Sigmoid colon (tissue), 6 donors: ENCODE measurements at regions not wholly inside any gene's neighbourhood (a gene's known extent, or its start where the extent isn't known, plus 50 kb on each side); places are given as distances from the start of the nearest gene placed in this dataset.

Experiments used
- DNase-seq: peaks from one replicate; pipeline ENCODE4 v3.0.0-alpha.2; 2019
- H3K27ac ChIP-seq, 4 donors: fragments of 200-600 bp; sonication (generic); one replicate each; pipeline ENCODE4 v1.5.1; 2016 to 2019; ENCODE audit warnings: mild to moderate bottlenecking in 1 of 4
- H3K27me3 ChIP-seq, 3 donors: fragments of 200-600 bp; sonication (generic); one replicate each; pipeline ENCODE4 v1.5.1; 2019; ENCODE audit warnings: mild to moderate bottlenecking in 1 of 3
- H3K36me3 ChIP-seq, 4 donors: fragments of 200-600 bp; sonication (generic); one replicate each; pipeline ENCODE4 v1.5.1; 2016 to 2019
- H3K4me1 ChIP-seq, 4 donors: fragments of 200-600 bp; sonication (generic); one replicate each; pipeline ENCODE4 v1.5.1; 2017 to 2019
- H3K4me3 ChIP-seq, 4 donors: fragments of 200-600 bp; sonication (generic); one replicate each; pipeline ENCODE4 v1.5.1; 2017 to 2019; ENCODE audit warnings: mild to moderate bottlenecking in 2 of 4, moderate library complexity in 1 of 4
- H3K9me3 ChIP-seq, 4 donors: fragments of 200-600 bp in 3 of 4; sonication (generic) in 3 of 4; one replicate each; pipeline versions ENCODE4 v1.5.1 to v1.6.1; 2013 to 2019
- CTCF ChIP-seq, 4 experiments: fragments of 450-650 bp in 3 of 4; fragments of 200-600 bp in 1 of 4; IDR thresholded peaks; one replicate each; pipeline ENCODE4 v1.5.1; 2016 to 2019; ENCODE audit warnings: antibody characterized with exemption in 4 of 4, mild to moderate bottlenecking in 3 of 4, moderate library complexity in 2 of 4
- EP300 ChIP-seq, 4 donors: sonication (generic); formaldehyde crosslinking; IDR thresholded peaks; one replicate each; pipeline ENCODE4 v1.6.1; 2017; ENCODE audit warnings: antibody characterized with exemption in 4 of 4
- POLR2A ChIP-seq, 2 donors: fragments of 450-650 bp; IDR thresholded peaks; one replicate each; pipeline ENCODE4 v1.6.1; 2016; ENCODE audit warnings: antibody characterized with exemption in 2 of 2, mild to moderate bottlenecking in 2 of 2, moderate library complexity in 2 of 2
- POLR2AphosphoS5 ChIP-seq, 4 donors: sonication (generic); formaldehyde crosslinking; IDR thresholded peaks; one replicate each; pipeline ENCODE4 v1.6.1; 2017; ENCODE audit warnings: antibody characterized with exemption in 4 of 4
- WGBS, 2 donors: extraction: QIAGEN DNeasy Blood & Tissue Kit; methylation state at CpG; one replicate each; pipeline ENCODE4 v1.1.7; 2013; 5-methylcytosine and 5-hydroxymethylcytosine counted together
- intact Hi-C: fragments of 100-400 bp; cut with DNase I; formaldehyde crosslinking; loops from one replicate; pipeline ENCODE4 v1.15.1; 2023
- donor health status: healthy with polysubstance abuse.
- donor health status: healthy.

- no peaks in the 10 kb centered on the region for H3K9me3 ChIP-seq
- no peaks in the 10 kb centered on the region for H3K36me3 ChIP-seq
- intact Hi-C loops = no loop called here
- H3K27me3 ChIP-seq = peaks cover 0 to 4% (median 0%) of the 10 kb centered on the region in 3 donors
- no peak for TF ChIP-seq CTCF (IDR thresholded peaks at IDR 0.05)
- no peak for TF ChIP-seq POLR2AphosphoS5 (IDR thresholded peaks at IDR 0.05)
- TF ChIP-seq POLR2A (IDR thresholded peaks at IDR 0.05) = no peak
- TF ChIP-seq EP300 (IDR thresholded peaks at IDR 0.05) = no peak
- H3K4me3 ChIP-seq = no peak overlapping the region
- 94 to 96% methylated on average over 2 of the region's 2 CpGs for WGBS, 2 donors
- H3K4me1 ChIP-seq = peaks cover 0 to 15% (median 8%) of the 10 kb centered on the region in 4 donors
- no peak for DNase-seq
- H3K27ac ChIP-seq = no peak overlapping the region
These were observed 95.8 kb downstream of the TMEM174 start for GRCh38 chr5:73268826-73269225.

GRCh38 chr5:73267766-73268435 lies 94.9 kb downstream of the TMEM174 start:
- Histone ChIP-seq H3K4me3 (no peak overlapping the region), H3K4me1 (peaks cover 0 to 15% (median 8%) of the 10 kb centered on the region in 4 donors), H3K27ac (peak overlapping the region in 3 of 4 donors; percentile 41 to 57 (median 43)), H3K36me3 (no peaks in the 10 kb centered on the region), H3K9me3 (no peaks in the 10 kb centered on the region), H3K27me3 (no peaks in the 10 kb centered on the region)
- no peak for TF ChIP-seq EP300 (IDR thresholded peaks at IDR 0.05)
- no peak for TF ChIP-seq CTCF (IDR thresholded peaks at IDR 0.05)
- TF ChIP-seq POLR2A (IDR thresholded peaks at IDR 0.05) = no peak
- TF ChIP-seq POLR2AphosphoS5 (IDR thresholded peaks at IDR 0.05) = no peak
- DNase-seq = no peak
- WGBS, 2 donors = 74 to 83% methylated on average over 8 of the region's 8 CpGs
- intact Hi-C loops = no loop called here

DNA sequence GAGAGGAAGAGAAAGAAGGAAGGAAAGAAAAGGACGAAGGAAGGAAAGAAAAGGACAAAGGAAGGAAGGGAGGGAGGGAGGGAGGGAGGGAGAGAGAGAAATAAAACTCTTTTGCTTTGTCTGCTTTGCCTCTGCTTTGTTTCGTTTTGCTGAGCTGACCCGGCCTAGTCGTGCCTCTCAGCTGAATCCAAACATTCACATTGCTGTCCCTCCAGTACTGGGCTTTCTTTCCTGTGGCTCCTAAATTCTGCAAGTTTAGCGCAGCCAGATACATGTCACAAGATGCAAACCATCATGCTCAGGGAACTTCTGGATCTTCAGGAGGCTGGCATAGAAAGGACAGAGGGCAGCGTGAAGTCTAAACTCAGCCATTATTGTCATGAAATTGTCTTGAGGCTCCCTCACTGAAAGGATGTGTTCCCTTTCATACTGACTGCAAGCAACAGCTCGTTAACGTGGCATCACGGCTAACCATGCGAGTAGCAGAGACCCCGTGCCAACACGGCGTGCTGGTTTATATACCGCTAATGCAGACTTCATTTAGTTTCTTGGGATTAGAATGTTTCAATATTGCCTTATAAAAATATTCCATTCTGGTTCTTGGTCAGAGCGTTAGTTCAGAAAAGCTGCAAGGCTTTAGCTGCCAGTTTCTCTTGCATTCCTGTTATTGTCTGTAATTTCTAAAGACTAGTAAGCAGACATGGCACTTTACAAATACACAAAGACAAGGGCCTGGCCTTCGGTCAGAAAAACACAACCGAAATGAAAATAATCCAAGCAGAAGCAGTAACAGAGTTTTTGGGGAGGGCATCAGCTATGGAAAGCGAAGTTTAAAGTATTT lies 94.2 kb downstream of the TMEM174 start:
- no peak for DNase-seq
- Histone ChIP-seq H3K27ac (peak overlapping the region; percentile 41 to 57 (median 48)), H3K36me3 (no peaks in the 10 kb centered on the region), H3K9me3 (no peaks in the 10 kb centered on the region), H3K4me1 (peaks cover 0 to 15% (median 8%) of the 10 kb centered on the region in 4 donors), H3K4me3 (peak overlapping the region in 2 of 4 donors; percentile 8 to 14), H3K27me3 (no peaks in the 10 kb centered on the region)
- 58 to 83% methylated on average over 18 of the region's 18 CpGs for WGBS, 2 donors
- intact Hi-C loops = no loop called here
- no peak for TF ChIP-seq POLR2AphosphoS5 (IDR thresholded peaks at IDR 0.05)

DNA sequence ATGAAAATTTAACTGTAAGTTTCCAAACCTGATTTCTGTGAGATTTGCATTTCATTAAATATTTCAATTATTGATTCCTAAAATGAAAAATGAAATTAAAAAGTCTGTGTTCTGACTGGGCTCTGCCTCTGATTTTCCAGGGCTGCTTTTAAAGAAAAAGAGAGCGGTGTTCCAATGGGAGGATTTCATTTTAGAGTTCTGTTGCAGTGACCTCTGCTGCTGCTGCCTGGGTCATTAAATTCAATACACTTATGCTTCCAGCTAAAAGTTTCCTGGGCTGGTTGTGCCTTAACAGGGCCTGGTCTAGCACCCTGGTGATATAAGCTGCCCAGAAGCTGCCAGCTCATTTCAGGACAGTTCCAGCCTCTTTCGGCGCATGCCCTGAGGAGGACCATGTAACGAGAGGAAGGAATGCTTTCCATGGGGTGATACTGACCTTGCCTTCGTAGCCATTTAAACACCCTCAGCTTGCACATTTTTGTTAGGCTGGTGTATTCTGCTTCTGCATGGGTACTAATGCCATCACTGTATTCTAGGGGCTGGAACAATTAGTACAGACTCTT lies 93.3 kb downstream of the TMEM174 start:
- peaks cover 0 to 15% (median 8%) of the 10 kb centered on the region in 4 donors for H3K4me1 ChIP-seq
- no peak overlapping the region for H3K4me3 ChIP-seq
- no peaks in the 10 kb centered on the region for H3K27me3 ChIP-seq
- no peaks in the 10 kb centered on the region for H3K9me3 ChIP-seq
- TF ChIP-seq POLR2AphosphoS5 (IDR thresholded peaks at IDR 0.05) (no peak), EP300 (IDR thresholded peaks at IDR 0.05) (no peak), CTCF (IDR thresholded peaks at IDR 0.05) (no peak), POLR2A (IDR thresholded peaks at IDR 0.05) (no peak)
- H3K27ac ChIP-seq = peak overlapping the region; percentile 41 to 57 (median 48)
- 93% methylated on average over 5 of the region's 5 CpGs for WGBS, 2 donors
- H3K36me3 ChIP-seq = no peaks in the 10 kb centered on the region
- intact Hi-C loops = no loop called here
- no peak for DNase-seq

DNA sequence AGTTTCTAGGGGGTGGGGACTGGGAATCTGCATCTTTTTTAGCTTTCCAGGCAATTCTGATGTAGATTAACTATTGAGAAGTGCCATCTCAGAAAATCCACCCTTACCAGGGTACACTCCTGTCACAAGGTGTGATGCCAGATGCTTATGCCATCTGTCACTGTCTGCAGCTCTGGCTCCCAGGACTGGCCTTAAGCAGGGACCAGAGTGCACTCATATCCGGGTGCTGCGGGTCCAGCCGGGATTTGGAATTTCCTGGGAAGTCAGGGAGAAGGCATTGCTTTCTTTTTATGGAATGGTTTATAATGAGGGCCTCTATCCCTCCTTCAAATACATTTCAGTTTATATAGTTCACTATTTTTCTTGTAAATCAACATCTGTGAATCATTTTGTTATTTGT lies 92.6 kb downstream of the TMEM174 start:
- no peak for DNase-seq
- no peaks in the 10 kb centered on the region for H3K36me3 ChIP-seq
- WGBS, 2 donors = 74 to 76% methylated on average over 3 of the region's 3 CpGs
- no peaks in the 10 kb centered on the region for H3K9me3 ChIP-seq
- H3K4me1 ChIP-seq = peaks cover 0 to 15% (median 8%) of the 10 kb centered on the region in 4 donors
- no peaks in the 10 kb centered on the region for H3K27me3 ChIP-seq
- intact Hi-C loops = no loop called here
- H3K4me3 ChIP-seq = no peak overlapping the region
- TF ChIP-seq EP300 (IDR thresholded peaks at IDR 0.05) (no peak), POLR2AphosphoS5 (IDR thresholded peaks at IDR 0.05) (no peak), CTCF (IDR thresholded peaks at IDR 0.05) (no peak)
- H3K27ac ChIP-seq = peak overlapping the region in 1 of 4 donors; percentile 41
